22Rv1 (cell line): ENCODE measurements at regions not wholly inside any gene's neighbourhood (a gene's known extent, or its start where the extent isn't known, plus 50 kb on each side); places are given as distances from the start of the nearest gene placed in this dataset.
"Not testable (repeated sequence)": the region's sequence is repeated elsewhere in the genome, so short reads cannot be mapped to it uniquely, and the experiment has no call there.

Source experiments
- H3K27ac ChIP-seq: fragments of 450-650 bp; 2 replicates; pipeline ENCODE4 v1.5.1; 2017
- CTCF ChIP-seq: fragments of 450-650 bp; IDR thresholded peaks from 2 replicates; pipeline ENCODE4 v1.5.1; 2017; ENCODE audit warnings: mild to moderate bottlenecking
- ZFX ChIP-seq: fragments of 450-650 bp; IDR thresholded peaks from 2 replicates; pipeline ENCODE4 v1.6.1; 2017; ENCODE audit warnings: antibody characterized with exemption, borderline replicate concordance

GRCh38 chr18:35837922-35838496, 134.5 kb upstream of the RMP24 start:
- H3K27ac ChIP-seq = no peak overlapping the region

DNA sequence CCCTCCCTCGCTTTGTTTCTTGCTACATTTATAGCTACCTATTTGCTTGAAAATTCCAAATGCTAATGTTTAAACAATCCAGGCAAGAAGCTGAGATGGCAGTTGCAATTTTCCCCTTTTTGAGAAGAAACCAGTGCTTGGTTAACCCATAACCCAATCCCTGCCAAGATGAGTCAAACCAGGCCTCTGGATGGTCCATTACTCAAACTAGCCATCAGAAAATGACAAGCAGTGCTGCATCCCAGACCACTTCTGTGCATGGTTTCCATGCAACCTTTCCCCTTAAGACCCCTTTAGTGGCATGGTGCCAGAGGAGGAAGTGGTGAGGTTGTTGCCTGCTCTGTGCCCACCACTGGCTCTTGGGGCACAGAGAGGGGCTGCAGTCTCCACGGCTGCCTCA, 131.2 kb upstream of the RMP24 start:
- no peak for TF ChIP-seq ZFX
- no peak for TF ChIP-seq CTCF
- no peak overlapping the region for H3K27ac ChIP-seq

More at GRCh38 chr18:35837922-35838496, 134.5 kb upstream of the RMP24 start:
- TF ChIP-seq CTCF = no peak
- no peak for TF ChIP-seq ZFX

DNA sequence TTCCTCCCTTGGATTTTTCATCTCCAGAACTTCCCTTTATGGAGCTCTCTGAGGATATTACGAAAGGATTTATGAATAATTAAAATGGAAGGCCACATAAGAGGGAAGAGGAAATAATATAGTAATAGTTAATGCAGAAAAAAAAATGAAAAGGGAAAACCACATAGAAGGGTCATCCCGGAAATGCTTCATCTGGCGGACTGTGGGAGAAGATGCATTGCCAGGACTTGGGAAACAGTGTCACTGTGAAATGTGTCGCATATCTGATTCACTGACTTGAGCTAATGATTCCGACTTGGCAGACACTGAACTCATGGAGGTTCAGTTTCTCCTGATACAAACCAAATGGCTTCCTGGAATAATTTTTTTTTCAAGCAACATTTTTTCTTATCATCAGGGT, 129.9 kb upstream of the RMP24 start:
- TF ChIP-seq CTCF (no peak), ZFX (no peak)
- H3K27ac ChIP-seq = no peak overlapping the region

DNA sequence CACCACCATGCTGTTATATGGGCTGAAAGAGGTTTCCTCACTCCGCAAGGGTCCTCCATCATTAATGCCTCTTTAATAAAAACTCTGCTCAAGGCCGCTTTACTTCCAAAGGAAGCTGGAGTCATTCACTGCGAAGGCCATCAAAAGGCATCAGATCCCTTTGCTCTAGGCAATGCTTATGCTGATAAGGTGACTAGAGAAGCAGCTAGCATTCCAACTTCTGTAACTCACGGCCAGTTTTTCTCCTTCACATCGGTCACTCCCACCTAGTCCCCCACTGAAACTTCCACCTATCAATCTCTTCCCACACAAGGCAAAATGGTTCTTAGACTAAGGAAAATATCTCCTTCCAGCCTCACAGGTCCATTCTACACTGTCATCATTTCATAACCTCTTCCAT, 124.2 kb upstream of the RMP24 start:
- H3K27ac ChIP-seq = not testable (repeated sequence)

DNA sequence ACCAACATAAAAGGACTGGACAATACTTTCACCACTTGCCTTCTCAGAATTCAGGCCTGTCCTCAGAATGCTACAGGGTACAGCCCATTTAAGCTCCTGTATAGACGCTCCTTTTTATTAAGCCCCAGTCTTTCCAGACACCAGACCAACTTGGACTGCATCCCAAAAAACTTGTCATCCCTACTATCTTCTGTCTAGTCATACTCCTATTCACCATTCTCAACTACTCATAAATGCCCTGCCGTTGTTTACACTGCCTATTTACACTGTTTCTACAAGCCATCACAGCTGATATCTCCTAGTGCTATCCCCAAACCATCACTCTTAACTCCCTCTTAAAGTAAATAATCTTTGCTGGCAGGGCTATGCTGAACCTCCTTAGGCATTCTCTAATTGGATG, 123.2 kb upstream of the RMP24 start:
- H3K27ac ChIP-seq = not testable (repeated sequence)

GRCh38 chr18:35851286-35851970, 121.1 kb upstream of the RMP24 start:
- TF ChIP-seq ZFX = no peak
- no peak for TF ChIP-seq CTCF
- H3K27ac ChIP-seq = peak overlapping the region; percentile 52

GRCh38 chr18:35852786-35853185, 119.7 kb upstream of the RMP24 start:
- peak overlapping the region; percentile 52 for H3K27ac ChIP-seq
- TF ChIP-seq CTCF (no peak), ZFX (no peak)

- H3K27ac ChIP-seq = no peak overlapping the region
- TF ChIP-seq ZFX (no peak), CTCF (no peak)
Observed at GRCh38 chr18:35854095-35854494, 118.4 kb upstream of the RMP24 start.
